ENCODE measurements at regions not wholly inside any gene's neighbourhood (a gene's known extent, or its start where the extent isn't known, plus 50 kb on each side); places are given as distances from the start of the nearest gene placed in this dataset.

DNA sequence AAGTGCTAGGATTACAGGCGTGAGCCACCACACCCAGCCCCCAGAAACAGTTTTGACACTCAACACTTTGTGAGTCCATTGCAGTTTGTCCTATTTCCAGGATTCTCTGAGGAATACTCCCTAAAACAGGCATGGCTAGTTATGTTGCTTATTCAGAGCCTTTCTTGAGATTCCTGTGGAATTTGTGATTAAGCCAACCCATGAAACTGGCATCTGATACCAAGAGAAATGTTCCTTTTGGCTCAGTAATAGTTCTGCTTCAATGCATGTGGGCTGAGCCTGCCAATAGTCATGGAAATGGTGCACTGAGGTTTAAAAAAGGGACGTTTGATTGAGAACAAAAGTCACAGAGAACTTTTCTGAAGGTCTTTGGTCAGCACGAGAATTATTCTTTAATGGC, 241.7 kb downstream of the PPP1R2C start:
- no peak for TF ChIP-seq POLR2A (IDR thresholded peaks at IDR 0.05)
- TF ChIP-seq CTCF (IDR thresholded peaks at IDR 0.05), result no peak
- no peak for TF ChIP-seq EP300 (IDR thresholded peaks at IDR 0.05)

Data from gastroesophageal sphincter (tissue), 3 donors.